NCI-H460 (cell line): ENCODE measurements at regions not wholly inside any gene's neighbourhood (a gene's known extent, or its start where the extent isn't known, plus 50 kb on each side); places are given as distances from the start of the nearest gene placed in this dataset.
A peak's percentile ranks its signal among the peaks of the same experiment; 100 is the strongest.
"Not testable (repeated sequence)": the region's sequence is repeated elsewhere in the genome, so short reads cannot be mapped to it uniquely, and the experiment has no call there.

Experiments used
- DNase-seq: peaks from one replicate; pipeline ENCODE4 v3.0.0-alpha.2; 2016; ENCODE audit warnings: low read depth; ENCODE audit errors: extremely low read depth

DNA sequence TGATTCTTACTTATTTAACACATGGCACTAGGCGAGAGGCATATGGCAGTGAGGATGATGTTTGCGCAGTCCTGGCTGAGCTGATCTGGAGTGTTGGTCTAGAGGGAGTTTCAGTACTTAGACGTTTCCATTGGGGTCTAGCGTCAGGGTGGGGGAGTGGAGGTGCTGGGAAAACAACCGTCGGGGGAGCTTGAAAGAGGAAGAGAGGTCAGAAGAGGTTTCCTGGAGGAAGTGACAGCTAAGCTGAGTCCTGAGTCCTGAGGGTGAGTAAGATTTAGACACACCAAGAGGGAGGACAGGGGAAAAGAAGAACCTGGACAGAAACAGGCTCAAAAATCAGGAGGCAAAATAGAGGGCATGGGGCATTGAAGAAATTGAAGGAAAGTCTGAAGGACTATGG is 81.4 kb downstream of the ALOX5AP start:
- no peak for DNase-seq

DNA sequence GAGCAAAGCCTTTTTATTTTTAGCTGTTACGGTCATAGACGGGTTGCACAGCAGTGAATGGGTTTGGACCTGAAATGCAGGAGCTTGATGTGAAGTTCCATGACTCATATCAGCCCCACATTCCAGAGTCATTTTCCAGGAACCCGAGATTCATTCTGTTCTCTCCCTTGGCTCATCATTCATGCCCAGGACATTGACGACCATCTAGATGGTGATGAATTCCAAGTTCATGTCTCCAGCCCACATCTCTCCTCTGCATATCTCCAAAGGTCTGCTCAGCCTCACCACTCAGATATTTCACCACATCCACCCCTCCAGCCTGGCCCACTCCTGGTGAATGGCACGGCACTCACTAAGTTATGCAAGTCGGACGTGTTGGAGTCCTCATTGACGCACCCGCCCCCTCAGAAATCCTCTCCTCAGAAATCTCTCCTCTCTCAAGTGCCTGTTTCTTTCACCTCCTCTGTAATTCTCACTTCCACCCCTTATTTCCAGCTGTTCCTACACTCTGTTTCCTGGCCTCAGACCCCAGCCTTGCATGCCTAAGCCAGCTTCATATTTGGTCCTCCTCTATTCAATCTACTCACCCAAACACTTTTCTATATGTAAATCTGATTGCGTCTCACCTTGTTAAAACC is 83.1 kb downstream of the ALOX5AP start:
- no peak for DNase-seq

DNA sequence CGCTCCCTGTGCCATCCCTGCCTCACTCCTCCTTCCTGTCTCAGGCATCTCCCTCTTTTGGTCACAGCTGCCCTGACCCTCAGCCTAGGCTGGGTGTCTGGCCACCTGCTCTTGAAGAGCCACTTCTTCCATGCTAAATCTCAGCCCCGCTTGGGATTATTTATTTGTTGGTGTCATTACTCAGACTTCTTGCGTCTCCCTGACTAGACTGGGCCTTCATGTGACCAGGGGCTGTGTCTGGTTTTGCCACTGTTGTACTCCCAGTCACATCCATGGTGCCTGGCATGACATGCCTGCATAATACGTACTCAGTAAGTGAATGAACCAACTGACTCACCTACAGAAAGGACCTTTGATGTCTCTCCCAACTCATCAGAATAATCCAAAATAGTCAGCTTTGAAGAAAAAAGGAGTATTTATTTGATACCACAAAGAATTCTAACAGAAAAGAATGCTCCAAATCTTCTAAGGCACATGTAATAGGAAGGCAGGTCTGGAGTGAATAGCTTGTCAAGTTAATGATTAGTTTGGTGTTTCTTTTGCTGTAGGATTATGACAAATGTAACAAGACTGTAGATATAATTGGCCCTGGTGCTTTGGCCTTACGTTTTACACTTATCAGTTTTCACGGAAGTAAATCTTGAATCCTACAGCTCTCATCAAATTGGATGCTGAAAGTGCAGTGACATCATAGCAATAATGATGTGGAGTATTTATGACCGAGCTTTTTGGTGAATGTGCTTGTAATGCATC is 84.0 kb downstream of the ALOX5AP start:
- DNase-seq: no peak

DNA sequence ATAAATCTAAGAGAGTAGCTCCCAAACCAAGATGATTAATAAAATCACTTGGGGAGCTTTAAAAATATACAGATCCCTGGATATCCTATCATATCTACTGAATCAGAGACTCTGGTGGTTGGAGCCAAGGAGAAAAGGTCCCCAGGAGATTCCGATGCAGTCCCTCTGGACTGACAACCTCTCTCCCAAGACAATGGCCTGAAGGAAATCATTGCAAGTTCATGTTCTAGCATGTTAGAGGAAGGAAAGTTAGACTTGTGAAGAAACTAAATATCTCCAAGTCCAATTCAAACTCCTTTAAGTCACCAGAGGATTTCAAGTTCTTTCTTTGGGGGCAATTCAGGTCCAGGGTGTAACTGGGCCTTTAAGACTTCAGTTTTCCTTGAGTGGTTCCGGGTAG is 84.7 kb upstream of the MEDAG start:
- no peak for DNase-seq

DNA sequence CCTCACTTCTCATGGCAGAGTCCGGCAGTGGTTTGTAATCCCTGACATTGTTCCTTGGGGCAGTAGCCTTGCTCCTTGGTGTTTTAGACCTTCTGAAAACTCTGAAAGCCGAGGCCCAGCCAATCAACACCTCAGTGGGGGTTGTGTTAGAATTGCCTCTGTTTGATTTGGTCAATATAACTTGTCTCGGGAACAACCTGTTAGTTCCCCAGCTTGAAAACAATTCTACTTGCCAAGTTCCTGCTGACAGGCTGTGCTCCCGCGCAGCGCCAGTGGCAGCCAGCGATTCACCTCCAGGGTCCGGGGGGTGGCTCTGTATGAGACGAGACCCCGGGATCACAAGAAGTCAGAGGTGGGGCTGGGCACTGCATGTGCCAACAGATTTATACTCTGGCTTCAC is 81.4 kb upstream of the MEDAG start:
- DNase-seq: no peak

DNA sequence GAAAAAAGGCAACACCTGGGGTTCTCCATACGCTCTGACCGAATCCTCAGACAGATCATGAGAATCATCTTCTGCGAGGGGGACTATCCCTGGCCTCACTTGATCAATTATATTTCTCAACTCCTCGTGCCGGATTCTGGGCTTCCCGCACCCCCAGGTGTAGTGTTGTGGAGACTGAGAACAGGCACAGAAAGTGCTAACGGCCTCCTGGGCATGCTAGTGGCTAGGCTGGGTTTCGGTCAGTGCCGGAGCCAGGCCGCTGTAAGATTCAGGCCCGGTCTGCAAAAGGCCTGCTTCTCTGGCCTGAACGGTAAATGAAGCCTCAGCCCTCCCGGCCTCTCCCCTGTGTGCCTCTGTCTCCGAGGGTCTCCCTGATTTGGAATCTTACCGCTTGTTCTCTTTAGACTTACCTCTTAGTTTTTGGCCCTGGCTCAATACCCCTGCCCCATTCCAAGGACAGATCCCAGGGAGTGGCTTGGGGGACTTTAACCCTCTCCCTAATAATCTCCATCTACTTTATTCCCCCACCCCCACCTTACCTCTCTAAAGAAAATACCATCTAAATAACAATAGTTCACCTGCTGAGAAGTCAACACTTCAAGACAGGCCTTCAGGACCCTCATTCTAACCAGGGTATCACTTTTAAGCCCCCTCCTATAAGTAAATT is 79.0 kb upstream of the MEDAG start:
- DNase-seq: no peak

DNA sequence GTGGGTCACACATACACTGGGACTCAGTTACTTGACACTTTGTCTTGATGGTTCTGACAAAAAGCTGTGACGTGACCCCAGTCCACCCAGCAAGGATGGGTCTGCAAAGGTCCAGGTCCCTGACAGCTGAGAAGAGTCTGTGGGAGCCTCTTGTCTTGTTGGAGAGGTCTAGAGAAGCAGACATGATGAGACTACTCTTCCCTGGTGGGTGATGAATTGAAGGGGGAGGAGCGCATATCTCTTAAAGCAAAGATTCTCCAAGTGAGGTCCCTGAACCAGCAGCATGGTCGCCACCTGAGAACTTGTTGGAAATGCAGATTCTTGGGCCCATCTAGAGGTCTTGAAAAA is 78.5 kb upstream of the MEDAG start:
- DNase-seq: no peak

DNA sequence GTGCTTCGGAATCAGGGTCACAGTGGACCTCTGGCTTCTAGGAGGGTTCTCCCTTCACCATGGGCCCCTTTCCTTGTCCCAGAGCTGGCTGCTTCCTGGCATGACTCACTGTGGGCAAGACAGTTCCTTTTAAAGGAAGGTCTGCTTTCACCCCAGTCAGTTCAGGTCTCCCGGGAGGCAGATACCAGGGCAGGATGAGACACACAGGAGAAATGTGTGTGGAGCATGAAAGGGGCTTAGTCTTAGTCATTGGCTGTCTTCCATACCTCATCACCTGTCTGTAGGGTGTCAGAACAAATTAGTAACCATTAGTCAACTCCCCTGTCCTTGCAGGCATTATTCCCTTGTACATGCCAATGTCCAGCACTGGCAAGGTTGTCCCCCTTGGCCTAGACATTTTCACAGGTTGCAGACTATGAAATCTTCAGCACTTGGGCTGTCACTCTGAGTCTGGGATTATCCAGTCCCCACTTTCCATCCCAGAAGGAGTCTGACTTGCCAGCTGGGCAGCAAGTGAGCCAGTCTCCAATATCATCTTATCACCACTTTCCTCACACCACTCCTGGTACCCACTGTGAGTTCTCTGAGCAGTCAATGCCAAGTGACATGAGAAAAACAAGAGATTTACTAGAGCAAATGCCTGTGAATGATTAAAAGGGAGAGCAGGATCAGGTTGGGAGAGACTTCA is 76.8 kb upstream of the MEDAG start:
- DNase-seq: no peak

DNA sequence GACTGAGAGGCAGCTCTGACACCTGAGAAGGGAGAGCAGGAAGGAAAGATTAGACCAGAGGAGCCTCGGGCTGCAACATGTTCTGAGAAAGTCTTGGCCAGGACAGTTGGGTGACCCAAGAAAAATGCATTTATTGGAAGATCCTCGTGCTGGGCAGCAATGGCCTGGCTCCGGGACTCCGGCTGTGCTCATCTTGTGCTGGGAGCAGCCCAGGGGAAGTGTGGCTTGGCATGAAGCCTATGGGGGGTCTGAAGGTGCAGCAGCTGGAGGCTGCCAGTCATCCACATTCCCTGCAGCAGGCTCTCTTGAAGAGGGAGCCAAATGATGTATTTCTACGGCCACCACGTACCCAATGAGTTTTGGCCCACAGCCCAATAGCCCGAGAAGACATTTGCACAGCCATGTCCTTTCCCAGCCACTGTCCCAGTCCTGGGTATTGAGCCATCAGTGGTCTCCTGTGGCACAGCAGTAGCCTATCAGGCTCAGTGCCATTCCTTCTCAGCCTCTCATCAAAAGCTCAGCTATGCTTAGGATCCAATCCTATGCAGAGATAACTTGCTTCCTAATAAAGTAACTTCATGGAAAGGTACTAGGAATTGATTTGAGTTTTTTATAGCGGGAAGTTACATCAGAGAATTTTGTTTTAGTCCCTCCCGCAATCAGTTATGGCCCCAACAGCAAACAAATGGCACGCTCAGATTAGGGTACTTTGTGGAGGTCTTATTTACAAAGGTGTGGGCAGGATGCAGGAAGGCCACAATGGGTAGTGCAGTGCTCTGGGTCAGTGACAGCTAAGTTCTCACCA is 76.0 kb upstream of the MEDAG start:
- DNase-seq: no peak

DNA sequence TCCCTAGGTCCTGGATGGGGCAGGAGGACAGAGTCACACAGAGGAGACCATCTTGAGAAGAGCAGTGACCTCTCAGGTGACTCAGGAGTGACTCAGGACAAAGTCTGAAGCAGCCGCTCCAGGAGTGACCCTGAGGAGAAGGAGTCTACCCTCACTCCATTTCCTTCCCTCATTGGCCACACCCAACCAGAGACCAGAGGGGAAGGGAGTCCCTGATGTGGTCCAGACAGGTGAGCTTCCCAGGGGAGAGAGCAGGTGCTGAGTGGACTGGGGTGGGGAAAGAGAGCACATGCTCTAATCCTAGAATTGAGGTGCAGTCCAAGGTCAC is 75.5 kb upstream of the MEDAG start:
- DNase-seq: no peak

DNA sequence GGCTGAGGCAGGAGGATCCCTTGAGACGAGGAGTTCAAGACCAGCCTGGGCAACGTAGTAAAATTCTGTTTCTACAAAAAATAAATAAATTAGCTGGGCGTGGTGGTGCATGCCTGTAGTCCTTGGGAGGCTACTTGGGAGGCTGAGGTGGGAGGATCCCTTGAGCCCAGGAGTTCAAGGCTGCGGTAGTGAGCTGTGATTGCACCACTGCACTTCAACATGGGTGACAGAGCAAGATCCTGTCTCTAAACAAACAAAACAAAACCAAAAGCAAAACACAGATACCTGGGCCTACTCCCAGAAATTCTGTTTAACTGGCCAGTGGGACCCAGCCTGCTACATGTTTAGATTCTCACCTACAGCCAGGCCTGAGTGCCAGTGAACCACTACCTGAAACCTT is 74.6 kb upstream of the MEDAG start:
- no peak for DNase-seq

DNA sequence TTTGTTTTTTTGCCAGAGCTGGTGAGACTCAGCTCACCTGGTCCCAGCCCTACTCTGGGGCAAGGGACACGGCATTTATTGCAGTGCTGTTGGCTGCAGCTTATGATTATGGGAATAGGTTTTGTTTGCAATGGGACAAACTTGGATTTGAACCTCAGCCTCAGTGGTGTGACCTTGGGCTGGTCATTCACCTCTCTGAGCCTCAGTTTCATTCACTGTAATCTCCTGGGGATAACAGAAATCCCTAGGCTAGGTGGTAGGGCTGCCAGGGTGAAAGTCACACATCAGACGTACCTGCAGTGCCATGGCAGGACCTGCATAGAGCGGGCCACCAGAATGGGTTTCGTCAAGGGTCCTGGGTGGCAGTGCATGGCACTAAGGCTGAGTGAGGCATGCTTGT is 73.7 kb upstream of the MEDAG start:
- DNase-seq: no peak

DNA sequence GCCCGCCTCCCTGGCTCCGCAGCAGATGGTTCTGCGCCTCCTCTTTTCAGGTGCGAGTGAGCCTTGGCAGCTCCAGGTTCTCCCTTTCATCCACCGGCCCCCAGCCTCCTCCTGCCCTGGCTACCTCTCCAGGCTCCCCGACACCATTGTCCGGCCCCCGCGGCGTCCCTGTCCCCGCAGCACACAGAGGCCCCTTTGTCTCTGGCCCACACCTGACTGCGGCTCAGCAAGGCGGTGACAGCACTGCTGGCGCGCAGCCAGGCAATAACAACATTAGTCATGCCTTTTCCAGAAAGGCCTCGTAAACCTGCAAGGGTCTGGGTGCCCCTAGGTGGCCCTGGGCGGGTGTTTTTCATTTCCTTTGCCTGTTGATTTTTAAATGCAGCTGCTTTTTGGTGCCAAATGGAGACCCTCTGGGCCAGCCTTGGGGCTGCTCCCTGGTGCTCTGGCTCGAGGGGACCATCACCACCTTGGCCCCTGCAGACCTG is 73.2 kb upstream of the MEDAG start:
- DNase-seq: peak; percentile 4

DNA sequence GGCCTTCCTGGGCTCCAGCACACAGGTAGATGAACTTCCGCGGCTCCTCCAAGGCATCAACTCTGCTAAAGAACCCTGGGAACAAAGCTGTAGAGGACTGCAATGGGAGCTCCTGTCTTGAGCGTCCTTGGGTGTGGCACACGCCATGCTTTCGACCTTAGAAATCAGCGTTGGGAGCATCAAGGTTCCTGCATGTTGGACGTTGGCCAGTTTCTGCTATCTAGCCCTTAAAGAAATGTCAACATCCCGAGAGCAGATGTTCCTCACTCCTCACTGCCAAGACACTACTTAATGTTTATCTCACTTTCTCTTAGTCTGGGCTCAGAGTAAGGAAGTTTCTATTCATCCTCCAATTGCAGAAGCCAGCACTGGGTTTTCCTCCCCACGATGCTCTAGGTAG is 70.6 kb upstream of the MEDAG start:
- no peak for DNase-seq

DNA sequence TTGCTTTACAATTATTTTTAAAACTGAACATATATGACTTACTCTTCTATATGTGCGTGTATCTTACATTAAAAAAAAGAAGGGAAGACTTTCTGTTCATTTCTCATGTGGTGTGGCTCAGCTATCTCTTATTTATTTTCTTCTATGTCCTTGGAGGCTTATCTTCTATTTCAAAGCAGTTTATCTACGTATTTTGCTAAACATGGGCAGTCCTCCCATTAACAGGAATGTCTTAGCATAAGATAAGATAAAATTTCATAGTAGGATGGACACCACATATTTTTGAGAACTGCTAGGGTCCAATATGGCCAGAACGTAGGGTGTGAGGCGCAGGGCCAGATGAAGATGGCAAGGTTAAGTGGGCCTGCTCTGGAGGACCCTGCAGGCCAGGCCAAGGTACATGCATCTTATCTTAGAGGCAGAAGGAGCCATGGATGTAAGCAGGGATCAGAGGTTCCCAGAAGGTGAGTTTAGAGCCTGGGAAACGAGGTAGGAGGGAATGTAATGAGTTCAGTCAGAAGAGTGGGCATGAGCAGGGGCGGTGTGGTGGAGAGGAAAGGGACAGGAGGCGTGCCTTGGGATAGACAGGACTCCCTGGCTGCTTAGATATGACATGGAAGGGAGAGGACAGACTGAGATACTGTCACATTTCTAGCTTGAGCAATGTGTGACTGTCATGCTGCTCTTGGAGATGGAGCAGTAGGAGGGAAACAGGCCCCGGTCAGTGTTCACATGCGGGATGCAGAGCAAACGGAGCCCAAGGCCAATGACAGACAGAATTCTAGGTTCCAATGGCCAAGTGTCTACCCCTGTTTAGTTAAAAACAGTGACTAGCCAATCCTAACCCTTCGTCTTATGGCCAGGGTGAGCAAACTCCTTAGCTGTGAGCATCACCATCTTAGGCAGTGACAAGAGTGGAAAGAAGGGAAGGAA is 68.6 kb upstream of the MEDAG start:
- DNase-seq: no peak

DNA sequence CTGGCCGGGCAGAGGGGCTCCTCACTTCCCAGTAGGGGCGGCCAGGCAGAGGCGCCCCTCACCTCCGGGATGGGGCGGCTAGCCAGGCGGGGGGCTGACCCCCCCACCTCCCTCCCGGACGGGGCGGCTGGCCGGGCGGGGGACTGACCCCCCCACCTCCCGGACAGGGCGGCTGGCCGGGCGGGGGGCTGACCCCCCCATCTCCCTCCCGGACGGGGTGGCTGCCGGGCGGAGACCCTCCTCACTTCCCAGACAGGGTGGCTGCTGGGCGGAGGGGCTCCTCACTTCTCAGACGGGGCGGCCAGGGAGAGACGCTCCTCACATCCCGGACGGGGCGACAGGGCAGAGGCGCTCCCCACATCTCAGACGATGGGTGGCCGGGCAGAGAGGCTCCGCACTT is 66.4 kb upstream of the MEDAG start:
- DNase-seq: not testable (repeated sequence)

DNA sequence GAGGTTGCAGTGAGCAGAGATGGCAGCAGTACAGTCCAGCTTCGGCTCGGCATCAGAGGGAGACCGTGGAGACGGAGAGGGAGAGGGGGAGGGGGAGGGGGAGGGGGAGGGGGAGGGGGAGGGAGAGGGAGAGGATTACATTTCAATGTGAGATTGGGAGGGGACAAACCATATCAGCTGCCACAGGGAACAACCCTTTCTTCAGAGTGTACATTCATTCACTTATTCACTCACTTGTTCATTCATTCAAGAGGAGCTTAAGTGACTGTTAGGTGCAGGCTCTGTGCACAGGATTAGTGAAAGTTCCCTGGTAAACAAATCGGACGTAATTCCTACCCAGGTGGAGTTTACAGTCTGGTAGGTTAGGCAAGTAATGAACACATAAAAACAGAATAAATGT is 65.6 kb upstream of the MEDAG start:
- DNase-seq: no peak

DNA sequence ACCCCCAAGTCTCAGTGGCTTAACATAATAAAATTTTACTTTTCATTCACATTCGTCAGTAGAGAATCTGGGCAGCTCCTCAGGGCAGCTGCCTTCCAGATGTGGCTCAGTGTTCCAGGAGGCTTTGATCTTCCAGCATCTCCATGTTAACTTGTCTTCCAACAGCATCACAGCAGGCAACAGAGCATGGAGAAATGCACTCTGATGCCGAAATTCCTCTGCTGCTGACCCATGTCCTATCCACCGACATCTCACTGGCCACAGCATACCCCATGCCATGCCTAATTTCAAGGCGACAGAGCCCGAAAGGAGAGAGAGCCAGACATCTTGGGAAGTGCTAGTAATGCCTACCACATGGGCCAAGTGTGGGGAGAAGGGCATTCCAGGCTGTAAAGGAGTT is 64.9 kb upstream of the MEDAG start:
- no peak for DNase-seq

DNA sequence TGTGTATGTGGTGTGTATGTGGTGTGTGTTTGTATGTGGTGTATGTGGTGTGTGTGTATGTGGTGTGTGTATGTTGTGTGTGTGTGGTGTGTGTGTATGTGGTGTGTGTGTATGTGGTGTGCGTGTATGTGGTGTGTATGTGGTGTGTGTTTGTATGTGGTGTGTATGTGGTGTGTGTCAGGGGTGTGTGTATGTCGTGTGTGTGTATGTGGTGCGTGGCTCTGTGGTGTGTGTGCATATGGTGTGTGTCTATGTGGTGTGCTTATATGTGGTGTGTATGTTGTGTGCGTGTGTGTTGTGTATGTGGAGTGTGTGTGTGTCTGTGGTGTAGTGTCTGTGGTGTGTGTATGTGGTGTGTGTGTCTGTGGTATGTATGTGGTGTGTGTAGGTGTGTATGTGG is 62.5 kb upstream of the MEDAG start:
- no peak for DNase-seq
